ENCODE measurements at regions not wholly inside any gene's neighbourhood (a gene's known extent, or its start where the extent isn't known, plus 50 kb on each side); places are given as distances from the start of the nearest gene placed in this dataset.

DNA sequence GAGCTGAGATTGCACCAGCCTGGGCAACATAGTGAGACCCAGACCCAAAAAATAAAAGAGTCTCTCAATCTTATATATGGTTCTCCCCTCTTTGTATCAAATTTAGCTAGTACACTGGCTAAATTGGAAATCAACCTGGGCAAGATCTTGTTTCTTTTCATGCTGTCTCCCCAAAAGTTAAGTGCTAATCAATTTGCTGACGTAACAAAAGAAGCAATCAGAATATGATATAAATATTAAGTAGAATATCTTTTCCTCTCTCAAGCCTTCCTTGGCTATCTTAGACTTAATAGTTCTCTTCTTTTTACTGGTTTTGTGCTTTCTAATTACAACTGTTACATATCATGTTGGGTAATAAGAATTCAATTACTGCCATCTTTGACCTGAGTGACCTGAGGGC is 258.9 kb downstream of the KCNRG start:
- no peaks in the 10 kb centered on the region for H3K4me1 ChIP-seq
- DNase-seq: no peak
- intact Hi-C loops (cut with DNase I; ENCODE audit: low total_unique reads): no loop called here
- H3K27ac ChIP-seq: no peak overlapping the region
- WGBS, 5 donors: 94 to 100% (median 95%) methylated on average over 1 of the region's 1 CpG
- H3K36me3 ChIP-seq: no peaks in the 10 kb centered on the region
- no peak for TF ChIP-seq POLR2AphosphoS5 (IDR thresholded peaks at IDR 0.05)
- H3K4me3 ChIP-seq: no peak overlapping the region
- no peaks in the 10 kb centered on the region for H3K9me3 ChIP-seq
- no peaks in the 10 kb centered on the region for H3K27me3 ChIP-seq (replicated peaks in 1 of 7)

DNA sequence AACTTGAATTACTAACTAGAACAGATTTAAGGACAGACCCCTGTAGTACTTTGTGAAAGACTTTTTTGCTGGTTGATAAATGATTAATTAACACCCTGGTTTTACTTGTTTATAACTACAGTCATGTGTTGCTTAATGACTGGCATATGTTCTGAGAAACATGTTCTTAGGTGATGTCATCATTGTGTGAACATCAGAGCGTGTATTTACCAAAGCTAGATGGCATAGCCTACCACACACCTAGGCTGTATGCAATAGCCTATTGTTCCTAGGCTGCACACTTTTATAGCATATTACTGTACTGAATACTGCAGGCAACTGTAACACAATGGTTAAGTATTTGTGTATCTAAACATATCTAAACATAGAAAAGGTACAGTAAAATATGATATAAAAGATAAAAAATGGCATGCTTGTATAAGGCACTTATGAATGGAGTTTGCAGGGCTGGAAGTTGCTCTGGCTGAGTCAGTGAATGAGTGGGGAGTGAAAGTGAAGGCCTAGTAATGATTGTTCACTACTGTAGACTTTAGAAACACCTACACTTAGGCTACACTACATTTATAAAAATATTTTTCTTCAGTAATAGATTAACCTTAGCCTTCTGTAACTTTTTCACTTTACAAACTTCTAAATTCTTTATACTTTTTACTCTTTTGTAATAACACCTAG is 260.3 kb downstream of the KCNRG start:
- H3K27me3 ChIP-seq (replicated peaks in 1 of 7): no peaks in the 10 kb centered on the region
- no peak overlapping the region for H3K27ac ChIP-seq
- intact Hi-C loops (cut with DNase I; ENCODE audit: low total_unique reads): no loop called here
- 74 to 82% (median 78%) methylated on average over 1 of the region's 1 CpG for WGBS, 5 donors
- H3K4me3 ChIP-seq: no peak overlapping the region
- H3K9me3 ChIP-seq: no peaks in the 10 kb centered on the region
- no peak for DNase-seq
- no peak for TF ChIP-seq POLR2A (IDR thresholded peaks at IDR 0.05)
- TF ChIP-seq, protein P1, sequence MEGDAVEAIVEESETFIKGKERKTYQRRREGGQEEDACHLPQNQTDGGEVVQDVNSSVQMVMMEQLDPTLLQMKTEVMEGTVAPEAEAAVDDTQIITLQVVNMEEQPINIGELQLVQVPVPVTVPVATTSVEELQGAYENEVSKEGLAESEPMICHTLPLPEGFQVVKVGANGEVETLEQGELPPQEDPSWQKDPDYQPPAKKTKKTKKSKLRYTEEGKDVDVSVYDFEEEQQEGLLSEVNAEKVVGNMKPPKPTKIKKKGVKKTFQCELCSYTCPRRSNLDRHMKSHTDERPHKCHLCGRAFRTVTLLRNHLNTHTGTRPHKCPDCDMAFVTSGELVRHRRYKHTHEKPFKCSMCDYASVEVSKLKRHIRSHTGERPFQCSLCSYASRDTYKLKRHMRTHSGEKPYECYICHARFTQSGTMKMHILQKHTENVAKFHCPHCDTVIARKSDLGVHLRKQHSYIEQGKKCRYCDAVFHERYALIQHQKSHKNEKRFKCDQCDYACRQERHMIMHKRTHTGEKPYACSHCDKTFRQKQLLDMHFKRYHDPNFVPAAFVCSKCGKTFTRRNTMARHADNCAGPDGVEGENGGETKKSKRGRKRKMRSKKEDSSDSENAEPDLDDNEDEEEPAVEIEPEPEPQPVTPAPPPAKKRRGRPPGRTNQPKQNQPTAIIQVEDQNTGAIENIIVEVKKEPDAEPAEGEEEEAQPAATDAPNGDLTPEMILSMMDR (IDR thresholded peaks at IDR 0.05 in 8 of 11, conservative IDR thresholded peaks at IDR 0.05 in 3 of 11): no peak
- TF ChIP-seq POLR2AphosphoS5 (IDR thresholded peaks at IDR 0.05): no peak
- no peaks in the 10 kb centered on the region for H3K4me1 ChIP-seq
- H3K36me3 ChIP-seq: no peaks in the 10 kb centered on the region

DNA sequence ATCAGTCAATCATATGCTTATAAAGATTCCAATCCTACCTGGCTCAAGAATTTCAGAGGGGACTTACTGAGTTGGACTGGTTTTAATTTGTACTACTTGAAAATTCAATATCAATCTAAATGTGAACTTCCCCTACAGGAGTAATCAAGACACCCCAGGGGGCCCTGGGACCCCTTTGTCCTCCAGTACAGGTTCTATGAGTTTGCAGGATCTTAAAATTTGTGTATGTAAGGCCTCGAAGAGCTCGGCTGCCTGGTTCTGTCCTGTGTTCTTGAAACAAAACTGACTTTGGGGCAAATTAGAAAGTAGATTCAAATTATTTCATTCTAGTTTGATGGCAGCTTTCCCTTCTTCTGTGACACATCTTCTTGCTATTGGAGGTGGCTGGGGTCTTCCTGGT is 261.3 kb downstream of the KCNRG start:
- H3K4me1 ChIP-seq: no peaks in the 10 kb centered on the region
- DNase-seq: no peak
- no peak overlapping the region for H3K4me3 ChIP-seq
- TF ChIP-seq, protein P1 (IDR thresholded peaks at IDR 0.05 in 8 of 11, conservative IDR thresholded peaks at IDR 0.05 in 3 of 11): no peak
- no peak overlapping the region for H3K27ac ChIP-seq
- intact Hi-C loops (cut with DNase I; ENCODE audit: low total_unique reads): no loop called here
- no peaks in the 10 kb centered on the region for H3K27me3 ChIP-seq (replicated peaks in 1 of 7)
- H3K36me3 ChIP-seq: no peaks in the 10 kb centered on the region
- H3K9me3 ChIP-seq: peaks cover 0 to 4% (median 2%) of the 10 kb centered on the region in 8 donors
- WGBS, 5 donors: 95 to 98% (median 97%) methylated on average over 2 of the region's 2 CpGs

DNA sequence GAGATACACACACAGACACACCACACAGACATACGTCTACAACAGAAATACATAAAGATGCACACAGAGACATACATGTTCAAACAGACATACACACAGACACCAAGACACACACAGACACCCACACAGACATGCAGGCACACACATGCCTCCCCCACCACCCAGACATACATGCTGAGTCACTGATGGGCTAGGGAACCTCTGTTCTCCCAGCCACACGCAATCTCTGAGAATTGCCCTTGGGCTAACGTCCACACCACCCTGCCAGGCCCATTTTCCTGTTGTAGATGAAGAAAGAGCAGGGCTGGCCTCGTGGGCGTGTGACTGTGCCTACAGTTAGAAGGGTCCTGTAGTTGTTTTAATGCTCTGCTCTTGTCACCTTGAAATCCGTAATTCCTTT is 261.9 kb downstream of the KCNRG start:
- Histone ChIP-seq H3K27me3 (replicated peaks in 1 of 7) (no peaks in the 10 kb centered on the region), H3K36me3 (no peaks in the 10 kb centered on the region), H3K9me3 (peaks cover 0 to 10% (median 6%) of the 10 kb centered on the region in 8 donors), H3K4me3 (no peak overlapping the region), H3K4me1 (no peaks in the 10 kb centered on the region), H3K27ac (no peak overlapping the region)
- intact Hi-C loops (cut with DNase I; ENCODE audit: low total_unique reads): no loop called here
- WGBS, 5 donors: 65 to 90% (median 76%) methylated on average over 6 of the region's 6 CpGs
- TF ChIP-seq POLR2AphosphoS5 (IDR thresholded peaks at IDR 0.05) (no peak), POLR2A (IDR thresholded peaks at IDR 0.05) (no peak)
- TF ChIP-seq, protein P1 (IDR thresholded peaks at IDR 0.05 in 8 of 11, conservative IDR thresholded peaks at IDR 0.05 in 3 of 11): no peak
- DNase-seq: no peak

DNA sequence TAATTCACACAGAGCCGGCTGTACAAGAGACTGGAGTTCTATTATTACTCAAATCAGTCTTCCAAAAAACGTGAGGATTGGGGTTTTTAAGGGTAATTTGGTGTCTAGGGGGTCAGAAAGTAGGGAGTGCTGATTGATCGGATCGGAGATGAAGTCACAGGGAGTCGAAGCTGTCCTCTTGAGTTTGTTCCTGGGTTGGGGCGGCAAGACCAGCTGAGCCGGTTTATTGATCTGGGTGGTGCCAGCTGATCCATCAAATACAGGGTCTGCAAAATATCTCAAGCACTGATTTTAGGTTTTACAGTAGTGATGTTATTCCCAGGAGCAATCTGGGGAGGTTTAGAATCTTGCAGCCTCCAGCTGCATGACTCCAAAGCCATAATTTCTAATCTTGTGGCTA is 262.7 kb downstream of the KCNRG start:
- Histone ChIP-seq H3K4me1 (no peaks in the 10 kb centered on the region), H3K4me3 (no peak overlapping the region), H3K27me3 (replicated peaks in 1 of 7) (no peaks in the 10 kb centered on the region), H3K27ac (no peak overlapping the region), H3K9me3 (peaks cover 0 to 10% (median 6%) of the 10 kb centered on the region in 8 donors), H3K36me3 (no peaks in the 10 kb centered on the region)
- TF ChIP-seq, protein P1 (IDR thresholded peaks at IDR 0.05 in 8 of 11, conservative IDR thresholded peaks at IDR 0.05 in 3 of 11): no peak
- no peak for TF ChIP-seq POLR2A (IDR thresholded peaks at IDR 0.05)
- TF ChIP-seq POLR2AphosphoS5 (IDR thresholded peaks at IDR 0.05): no peak
- DNase-seq: no peak
- intact Hi-C loops (cut with DNase I; ENCODE audit: low total_unique reads): no loop called here
- WGBS, 5 donors: 87 to 95% (median 91%) methylated on average over 7 of the region's 7 CpGs
